ENCODE measurements at regions not wholly inside any gene's neighbourhood (a gene's known extent, or its start where the extent isn't known, plus 50 kb on each side); places are given as distances from the start of the nearest gene placed in this dataset.

GRCh38 chr4:182967403-182967802, 50.2 kb upstream of the DCTD start:
- TF ChIP-seq POLR2A (IDR thresholded peaks at IDR 0.05), result no peak
- TF ChIP-seq, protein P1, sequence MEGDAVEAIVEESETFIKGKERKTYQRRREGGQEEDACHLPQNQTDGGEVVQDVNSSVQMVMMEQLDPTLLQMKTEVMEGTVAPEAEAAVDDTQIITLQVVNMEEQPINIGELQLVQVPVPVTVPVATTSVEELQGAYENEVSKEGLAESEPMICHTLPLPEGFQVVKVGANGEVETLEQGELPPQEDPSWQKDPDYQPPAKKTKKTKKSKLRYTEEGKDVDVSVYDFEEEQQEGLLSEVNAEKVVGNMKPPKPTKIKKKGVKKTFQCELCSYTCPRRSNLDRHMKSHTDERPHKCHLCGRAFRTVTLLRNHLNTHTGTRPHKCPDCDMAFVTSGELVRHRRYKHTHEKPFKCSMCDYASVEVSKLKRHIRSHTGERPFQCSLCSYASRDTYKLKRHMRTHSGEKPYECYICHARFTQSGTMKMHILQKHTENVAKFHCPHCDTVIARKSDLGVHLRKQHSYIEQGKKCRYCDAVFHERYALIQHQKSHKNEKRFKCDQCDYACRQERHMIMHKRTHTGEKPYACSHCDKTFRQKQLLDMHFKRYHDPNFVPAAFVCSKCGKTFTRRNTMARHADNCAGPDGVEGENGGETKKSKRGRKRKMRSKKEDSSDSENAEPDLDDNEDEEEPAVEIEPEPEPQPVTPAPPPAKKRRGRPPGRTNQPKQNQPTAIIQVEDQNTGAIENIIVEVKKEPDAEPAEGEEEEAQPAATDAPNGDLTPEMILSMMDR (IDR thresholded peaks at IDR 0.05), result no peak
- no peak for TF ChIP-seq POLR2AphosphoS5 (IDR thresholded peaks at IDR 0.05; ENCODE audit: insufficient read depth in 1 of 2, low read depth in 1 of 2)
- Histone ChIP-seq H3K9me3 (no peaks in the 10 kb centered on the region), H3K27ac (no peak overlapping the region), H3K4me1 (no peaks in the 10 kb centered on the region), H3K27me3 (no peaks in the 10 kb centered on the region), H3K36me3 (no peaks in the 10 kb centered on the region), H3K4me3 (no peak overlapping the region)
- DNase-seq (ENCODE audit: extremely low spot score in 2 of 2), result no peak
- intact Hi-C loops (cut with DNase I), result no loop called here

Data from vagina (tissue), 2 donors.